Stimulated activated CD4-positive, alpha-beta T cell treated with anti-CD3 and anti-CD28 coated beads, Interleukin-4, amount 100 ng/mL, for 24 hours (primary cell): ENCODE measurements at regions not wholly inside any gene's neighbourhood (a gene's known extent, or its start where the extent isn't known, plus 50 kb on each side); places are given as distances from the start of the nearest gene placed in this dataset.

ENCODE experiments used
- DNase-seq: peaks from one replicate; pipeline ENCODE4 v3.0.0-alpha.2; 2020

GRCh38 chr1:30417001-30417700 is 306.2 kb downstream of the MATN1 start:
- no peak for DNase-seq

GRCh38 chr1:30416221-30416820 is 307.1 kb downstream of the MATN1 start:
- no peak for DNase-seq

GRCh38 chr1:30415171-30415940 is 308.0 kb downstream of the MATN1 start:
- no peak for DNase-seq

GRCh38 chr1:30414851-30415165 is 308.6 kb downstream of the MATN1 start:
- no peak for DNase-seq

GRCh38 chr1:30414086-30414850 is 309.1 kb downstream of the MATN1 start:
- no peak for DNase-seq

- DNase-seq = no peak
Observed at GRCh38 chr1:30413606-30414005, 309.8 kb downstream of the MATN1 start.

- DNase-seq = no peak
Observed at GRCh38 chr1:30413111-30413440, 310.3 kb downstream of the MATN1 start.

GRCh38 chr1:30412241-30413110 is 310.9 kb downstream of the MATN1 start:
- DNase-seq = no peak

GRCh38 chr1:30411206-30411605 is 312.2 kb downstream of the MATN1 start:
- no peak for DNase-seq

GRCh38 chr1:30410153-30410851 is 313.1 kb downstream of the MATN1 start:
- DNase-seq = no peak

GRCh38 chr1:30409476-30410152 is 313.8 kb downstream of the MATN1 start:
- no peak for DNase-seq

- DNase-seq = no peak
Observed at GRCh38 chr1:30407865-30408580, 315.4 kb downstream of the MATN1 start.

GRCh38 chr1:30406996-30407864 is 316.2 kb downstream of the MATN1 start:
- peak; percentile 2 for DNase-seq

- DNase-seq = peak; percentile 1
Observed at GRCh38 chr1:30405631-30406212, 317.7 kb downstream of the MATN1 start.

- peak; percentile 1 for DNase-seq
Observed at GRCh38 chr1:30405081-30405480, 318.3 kb downstream of the MATN1 start.

GRCh38 chr1:30404341-30404740 is 319.0 kb downstream of the MATN1 start:
- DNase-seq = no peak

- DNase-seq = no peak
Observed at GRCh38 chr1:30403726-30404125, 319.7 kb downstream of the MATN1 start.

- no peak for DNase-seq
Observed at GRCh38 chr1:30403061-30403645, 320.2 kb downstream of the MATN1 start.

GRCh38 chr1:30402031-30402430 is 321.4 kb downstream of the MATN1 start:
- no peak for DNase-seq
